ENCODE measurements at regions not wholly inside any gene's neighbourhood (a gene's known extent, or its start where the extent isn't known, plus 50 kb on each side); places are given as distances from the start of the nearest gene placed in this dataset.

- TF ChIP-seq POLR2A (IDR thresholded peaks at IDR 0.05; ENCODE audit: low read depth) (no peak), CTCF (IDR thresholded peaks at IDR 0.05) (no peak), POLR2AphosphoS5 (IDR thresholded peaks at IDR 0.05) (no peak), EP300 (IDR thresholded peaks at IDR 0.05) (no peak)
- Histone ChIP-seq H3K27me3 (no peaks in the 10 kb centered on the region), H3K4me3 (no peak overlapping the region), H3K4me1 (no peaks in the 10 kb centered on the region), H3K27ac (replicated peaks in 1 of 4) (no peak overlapping the region), H3K9me3 (peaks cover 0 to 8% (median 4%) of the 10 kb centered on the region in 4 donors), H3K36me3 (no peaks in the 10 kb centered on the region)
- intact Hi-C loops (cut with DNase I): no loop called here
- no peak for DNase-seq (ENCODE audit: extremely low spot score)
These were observed 57.5 kb upstream of the PDC start for GRCh38 chr1:186518395-186518794.

GRCh38 chr1:186514367-186514766 is 53.5 kb upstream of the PDC start:
- DNase-seq (ENCODE audit: extremely low spot score): no peak
- no peaks in the 10 kb centered on the region for H3K27me3 ChIP-seq
- no peaks in the 10 kb centered on the region for H3K4me1 ChIP-seq
- WGBS: 84% methylated on average over 4 of the region's 4 CpGs
- no peak for TF ChIP-seq POLR2A (IDR thresholded peaks at IDR 0.05; ENCODE audit: low read depth)
- no peak for TF ChIP-seq EP300 (IDR thresholded peaks at IDR 0.05)
- TF ChIP-seq CTCF (IDR thresholded peaks at IDR 0.05): no peak
- TF ChIP-seq POLR2AphosphoS5 (IDR thresholded peaks at IDR 0.05): no peak
- H3K9me3 ChIP-seq: no peaks in the 10 kb centered on the region
- H3K36me3 ChIP-seq: no peaks in the 10 kb centered on the region
- H3K27ac ChIP-seq (replicated peaks in 1 of 4): no peak overlapping the region
- intact Hi-C loops (cut with DNase I): no loop called here
- no peak overlapping the region for H3K4me3 ChIP-seq

GRCh38 chr1:186513526-186513925 is 52.6 kb upstream of the PDC start:
- no peak overlapping the region for H3K4me3 ChIP-seq
- TF ChIP-seq EP300 (IDR thresholded peaks at IDR 0.05) (no peak), POLR2AphosphoS5 (IDR thresholded peaks at IDR 0.05) (no peak), CTCF (IDR thresholded peaks at IDR 0.05) (no peak), POLR2A (IDR thresholded peaks at IDR 0.05; ENCODE audit: low read depth) (no peak)
- no peak overlapping the region for H3K27ac ChIP-seq (replicated peaks in 1 of 4)
- H3K36me3 ChIP-seq: no peaks in the 10 kb centered on the region
- no peak for DNase-seq (ENCODE audit: extremely low spot score)
- no peaks in the 10 kb centered on the region for H3K9me3 ChIP-seq
- H3K27me3 ChIP-seq: no peaks in the 10 kb centered on the region
- H3K4me1 ChIP-seq: no peaks in the 10 kb centered on the region
- intact Hi-C loops (cut with DNase I): no loop called here
- WGBS: 89% methylated on average over 2 of the region's 3 CpGs

- Histone ChIP-seq H3K27ac (replicated peaks in 1 of 4) (no peak overlapping the region), H3K4me1 (no peaks in the 10 kb centered on the region), H3K4me3 (no peak overlapping the region), H3K36me3 (no peaks in the 10 kb centered on the region), H3K27me3 (no peaks in the 10 kb centered on the region), H3K9me3 (no peaks in the 10 kb centered on the region)
- no peak for DNase-seq (ENCODE audit: extremely low spot score)
- WGBS: 92% methylated on average over 2 of the region's 3 CpGs
- intact Hi-C loops (cut with DNase I): no loop called here
- no peak for TF ChIP-seq POLR2AphosphoS5 (IDR thresholded peaks at IDR 0.05)
- no peak for TF ChIP-seq EP300 (IDR thresholded peaks at IDR 0.05)
- no peak for TF ChIP-seq POLR2A (IDR thresholded peaks at IDR 0.05; ENCODE audit: low read depth)
- TF ChIP-seq CTCF (IDR thresholded peaks at IDR 0.05): no peak
These were observed 52.0 kb upstream of the PDC start for GRCh38 chr1:186512698-186513457.

All from esophagus muscularis mucosa (tissue), 4 donors.